GM12875 (cell line): ENCODE measurements at regions not wholly inside any gene's neighbourhood (a gene's known extent, or its start where the extent isn't known, plus 50 kb on each side); places are given as distances from the start of the nearest gene placed in this dataset.

ENCODE experiments used
- H3K4me3 ChIP-seq: one replicate; pipeline ENCODE4 v1.5.1; 2011; ENCODE audit warnings: low read depth, low read length, control low read depth
- TF ChIP-seq, protein P1 (sequence below): IDR thresholded peaks from 2 replicates; pipeline ENCODE4 v1.5.1; 2011; ENCODE audit warnings: low read depth, mild to moderate bottlenecking, control low read depth, inconsistent platforms, low read length, moderate library complexity, borderline replicate concordance; ENCODE audit not compliant: insufficient read depth

GRCh38 chr16:73978407-73978784 is 318.2 kb upstream of the PSMD7 start:
- H3K4me3 ChIP-seq = no peak overlapping the region
- TF ChIP-seq, protein P1, sequence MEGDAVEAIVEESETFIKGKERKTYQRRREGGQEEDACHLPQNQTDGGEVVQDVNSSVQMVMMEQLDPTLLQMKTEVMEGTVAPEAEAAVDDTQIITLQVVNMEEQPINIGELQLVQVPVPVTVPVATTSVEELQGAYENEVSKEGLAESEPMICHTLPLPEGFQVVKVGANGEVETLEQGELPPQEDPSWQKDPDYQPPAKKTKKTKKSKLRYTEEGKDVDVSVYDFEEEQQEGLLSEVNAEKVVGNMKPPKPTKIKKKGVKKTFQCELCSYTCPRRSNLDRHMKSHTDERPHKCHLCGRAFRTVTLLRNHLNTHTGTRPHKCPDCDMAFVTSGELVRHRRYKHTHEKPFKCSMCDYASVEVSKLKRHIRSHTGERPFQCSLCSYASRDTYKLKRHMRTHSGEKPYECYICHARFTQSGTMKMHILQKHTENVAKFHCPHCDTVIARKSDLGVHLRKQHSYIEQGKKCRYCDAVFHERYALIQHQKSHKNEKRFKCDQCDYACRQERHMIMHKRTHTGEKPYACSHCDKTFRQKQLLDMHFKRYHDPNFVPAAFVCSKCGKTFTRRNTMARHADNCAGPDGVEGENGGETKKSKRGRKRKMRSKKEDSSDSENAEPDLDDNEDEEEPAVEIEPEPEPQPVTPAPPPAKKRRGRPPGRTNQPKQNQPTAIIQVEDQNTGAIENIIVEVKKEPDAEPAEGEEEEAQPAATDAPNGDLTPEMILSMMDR = no peak

DNA sequence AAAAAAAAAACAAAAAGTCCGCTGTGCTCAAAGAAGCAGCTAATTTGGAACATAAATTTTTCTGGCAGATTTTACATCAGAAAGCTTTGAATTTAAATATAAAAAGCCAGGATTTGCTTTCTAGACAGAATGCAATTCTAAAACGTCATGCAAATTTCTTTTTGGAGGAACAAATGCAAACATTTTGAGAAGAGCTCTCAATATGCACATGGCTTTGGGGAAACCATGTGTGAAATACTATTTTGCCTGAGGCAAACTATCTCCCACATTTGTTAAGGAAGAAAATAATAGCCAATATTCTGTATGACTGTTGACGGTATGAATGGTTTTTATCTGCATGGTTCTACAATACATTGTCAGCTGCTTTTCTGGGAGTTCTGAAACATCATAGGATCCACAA is 320.0 kb upstream of the PSMD7 start:
- TF ChIP-seq, protein P1 = no peak

GRCh38 chr16:73973174-73973573 is 323.4 kb upstream of the PSMD7 start:
- no peak overlapping the region for H3K4me3 ChIP-seq
- TF ChIP-seq, protein P1 = no peak

More for the DNA sequence above, 320.0 kb upstream of the PSMD7 start:
- H3K4me3 ChIP-seq = no peak overlapping the region

DNA sequence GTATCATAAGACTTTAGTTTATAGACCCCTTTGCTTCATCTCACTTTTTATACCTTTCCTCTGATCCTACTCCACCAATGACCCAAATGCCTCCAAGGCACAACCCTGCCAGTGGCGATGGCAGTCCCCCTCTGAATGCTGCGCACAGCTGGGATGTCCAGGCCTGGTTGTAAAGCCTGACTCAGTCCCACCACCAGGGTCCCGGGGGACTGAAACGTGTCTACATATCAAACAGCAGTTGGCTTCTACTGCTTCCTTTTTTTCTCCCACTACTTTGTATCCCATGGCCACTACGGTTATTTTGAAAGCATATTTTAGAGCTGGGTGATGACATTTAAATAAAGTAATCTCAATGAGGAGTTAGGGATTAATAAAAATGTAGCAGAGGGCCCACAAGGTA is 329.8 kb upstream of the PSMD7 start:
- TF ChIP-seq, protein P1 = no peak
- H3K4me3 ChIP-seq = no peak overlapping the region

- TF ChIP-seq, protein P1 = no peak
- no peak overlapping the region for H3K4me3 ChIP-seq
Measured at GRCh38 chr16:73965591-73965990, 331.0 kb upstream of the PSMD7 start.

GRCh38 chr16:73956587-73957494 is 339.8 kb upstream of the PSMD7 start:
- TF ChIP-seq, protein P1 = peak; percentile 80
- H3K4me3 ChIP-seq = no peak overlapping the region

- TF ChIP-seq, protein P1 = no peak
- H3K4me3 ChIP-seq = no peak overlapping the region
Measured at GRCh38 chr16:73955702-73956101, 340.9 kb upstream of the PSMD7 start.
